Liver (tissue), 7 donors: ENCODE measurements at regions not wholly inside any gene's neighbourhood (a gene's known extent, or its start where the extent isn't known, plus 50 kb on each side); places are given as distances from the start of the nearest gene placed in this dataset.

ENCODE experiments used
- DNase-seq: peaks from one replicate; pipeline ENCODE4 v3.0.0-alpha.2; 2017; ENCODE audit warnings: low spot score
- H3K27ac ChIP-seq, 2 donors: one replicate each; pipeline ENCODE4 v1.7.0; 2013; ENCODE audit warnings: inconsistent platforms in 2 of 2, low read length in 2 of 2, control low read depth in 1 of 2, low read depth in 1 of 2, mild to moderate bottlenecking in 1 of 2
- H3K27me3 ChIP-seq, 4 donors: one replicate each; pipeline versions ENCODE4 v1.6.1 to v1.7.0; 2013; ENCODE audit warnings: low read length in 3 of 4, inconsistent platforms in 1 of 4, mild to moderate bottlenecking in 1 of 4, moderate library complexity in 1 of 4; ENCODE audit not compliant: control insufficient read depth in 4 of 4, insufficient read depth in 4 of 4
- H3K36me3 ChIP-seq, 4 donors: one replicate each; pipeline versions ENCODE4 v1.6.1 to v1.7.0; 2013; ENCODE audit warnings: low read length in 3 of 4, mild to moderate bottlenecking in 3 of 4, low read depth in 1 of 4, moderate library complexity in 1 of 4; ENCODE audit not compliant: control insufficient read depth in 4 of 4, insufficient read depth in 3 of 4
- H3K4me1 ChIP-seq, 4 donors: one replicate each; pipeline versions ENCODE4 v1.6.1 to v1.7.0; 2013; ENCODE audit warnings: low read length in 3 of 4, mild to moderate bottlenecking in 3 of 4, moderate library complexity in 1 of 4; ENCODE audit not compliant: control insufficient read depth in 4 of 4, insufficient read depth in 4 of 4
- H3K4me3 ChIP-seq, 3 donors: one replicate each; pipeline versions ENCODE4 v1.6.1 to v1.7.0; 2013; ENCODE audit warnings: low read length in 3 of 3, control low read depth in 1 of 3, low read depth in 1 of 3, mild to moderate bottlenecking in 1 of 3
- H3K9ac ChIP-seq, 2 donors: one replicate each; pipeline ENCODE4 v1.7.0; 2013; ENCODE audit warnings: low read length in 2 of 2, mild to moderate bottlenecking in 2 of 2, moderate library complexity in 2 of 2, control low read depth in 1 of 2, low read depth in 1 of 2
- H3K9me3 ChIP-seq, 4 donors: one replicate each; pipeline versions ENCODE4 v1.6.1 to v1.7.0; 2013; ENCODE audit warnings: low read length in 3 of 4; ENCODE audit not compliant: control insufficient read depth in 4 of 4
- ATF3 ChIP-seq: IDR thresholded peaks from 2 replicates; pipeline ENCODE4 v1.6.1; 2016; ENCODE audit warnings: antibody characterized with exemption
- EGR1 ChIP-seq, 2 donors: IDR thresholded peaks; 2 replicates each; pipeline ENCODE4 v1.6.1; 2016 to 2018; ENCODE audit warnings: antibody characterized with exemption in 2 of 2, low read depth in 2 of 2
- FOXA1 ChIP-seq: IDR thresholded peaks from 2 replicates; pipeline ENCODE4 v1.6.1; 2016; ENCODE audit warnings: antibody characterized with exemption
- FOXA2 ChIP-seq: IDR thresholded peaks from 2 replicates; pipeline ENCODE4 v1.6.1; 2016; ENCODE audit warnings: antibody characterized with exemption
- HNF4A ChIP-seq, 2 donors: conservative IDR thresholded peaks; 2 replicates each; pipeline ENCODE4 v1.6.1; 2016; ENCODE audit warnings: antibody characterized with exemption in 2 of 2, mild to moderate bottlenecking in 2 of 2
- JUND ChIP-seq, 2 donors: IDR thresholded peaks; 2 replicates each; pipeline ENCODE4 v1.6.1; 2016; ENCODE audit warnings: antibody characterized with exemption in 2 of 2
- MAX ChIP-seq: IDR thresholded peaks from 2 replicates; pipeline ENCODE4 v1.6.1; 2016; ENCODE audit warnings: antibody characterized with exemption
- NR2F2 ChIP-seq: IDR thresholded peaks from 2 replicates; pipeline ENCODE4 v1.6.1; 2016; ENCODE audit warnings: antibody characterized with exemption
- RAD21 ChIP-seq, 2 donors: IDR thresholded peaks; 2 replicates each; pipeline ENCODE4 v1.6.1; 2016; ENCODE audit warnings: antibody characterized with exemption in 2 of 2, mild to moderate bottlenecking in 2 of 2
- REST ChIP-seq: IDR thresholded peaks from 2 replicates; pipeline ENCODE4 v1.6.1; 2016; ENCODE audit warnings: antibody characterized with exemption, mild to moderate bottlenecking
- SP1 ChIP-seq: IDR thresholded peaks from 2 replicates; pipeline ENCODE4 v1.6.1; 2018; ENCODE audit warnings: antibody characterized with exemption, mild to moderate bottlenecking
- TAF1 ChIP-seq: conservative IDR thresholded peaks from 2 replicates; pipeline ENCODE4 v1.6.1; 2016; ENCODE audit warnings: antibody characterized with exemption, mild to moderate bottlenecking
- ZBTB33 ChIP-seq: IDR thresholded peaks from 2 replicates; pipeline ENCODE4 v1.6.1; 2016; ENCODE audit warnings: antibody characterized with exemption
- WGBS: extraction: QIAGEN DNeasy Blood & Tissue Kit; methylation state at CpG from one replicate; pipeline ENCODE4 v1.1.7; 2013; 5-methylcytosine and 5-hydroxymethylcytosine counted together
- donor health status: healthy.
- donor health status: healthy.
- donor health status: healthy.
- donor health status: healthy.

DNA sequence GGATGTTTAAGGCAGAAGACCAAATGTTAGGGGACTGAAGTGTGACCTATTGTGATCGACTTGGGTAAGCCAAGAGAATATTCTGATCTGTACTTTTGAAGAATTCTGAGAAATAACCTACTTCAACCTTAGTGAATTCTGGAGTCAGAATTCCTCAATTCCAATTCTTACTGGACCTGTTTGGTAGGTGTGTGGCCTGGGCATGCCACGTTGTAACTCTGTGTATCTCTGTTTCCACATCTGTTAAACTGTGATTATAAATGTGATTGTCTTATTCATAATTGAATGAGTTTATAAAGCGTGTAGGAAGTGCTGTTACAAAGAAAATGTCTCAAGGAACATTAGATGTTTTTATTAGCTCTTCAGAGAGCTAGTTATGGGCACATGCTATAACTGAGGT lies 64.5 kb downstream of the TUSC1 start:
- H3K9me3 ChIP-seq: no peaks in the 10 kb centered on the region
- 58% methylated on average over 3 of the region's 3 CpGs for WGBS
- no peak overlapping the region for H3K4me3 ChIP-seq
- H3K27me3 ChIP-seq: no peaks in the 10 kb centered on the region
- H3K9ac ChIP-seq: no peak overlapping the region
- no peaks in the 10 kb centered on the region for H3K4me1 ChIP-seq
- H3K36me3 ChIP-seq: no peaks in the 10 kb centered on the region
- no peak for TF ChIP-seq JUND (IDR thresholded peaks at IDR 0.05)
- TF ChIP-seq EGR1 (IDR thresholded peaks at IDR 0.05; ENCODE audit: low read depth in 2 of 2): no peak
- TF ChIP-seq REST: no peak
- TF ChIP-seq TAF1: no peak
- TF ChIP-seq SP1: no peak
- TF ChIP-seq ZBTB33: no peak
- no peak for TF ChIP-seq ATF3
- TF ChIP-seq FOXA2: no peak
- no peak for DNase-seq
- no peak overlapping the region for H3K27ac ChIP-seq

DNA sequence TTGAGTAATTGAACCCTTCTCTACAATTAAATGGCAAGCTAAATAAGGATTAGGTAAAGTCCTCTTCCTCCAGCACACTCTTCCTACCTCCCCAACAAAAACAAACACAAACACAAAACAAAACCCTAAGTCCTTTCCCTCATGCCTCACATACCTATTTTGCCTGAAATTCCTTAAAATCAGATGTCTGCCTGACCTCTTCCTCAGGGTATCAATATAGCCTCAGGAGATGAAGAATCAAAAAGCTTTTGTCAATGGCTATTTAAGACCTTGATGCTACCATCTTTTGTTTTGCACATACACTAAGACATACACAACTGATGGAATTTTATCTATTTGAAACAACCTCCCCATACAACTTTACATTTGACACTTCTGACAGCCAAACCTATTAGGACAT lies 75.1 kb downstream of the TUSC1 start:
- Histone ChIP-seq H3K4me3 (no peak overlapping the region), H3K27me3 (no peaks in the 10 kb centered on the region), H3K4me1 (no peaks in the 10 kb centered on the region), H3K9me3 (no peaks in the 10 kb centered on the region), H3K36me3 (no peaks in the 10 kb centered on the region), H3K9ac (no peak overlapping the region), H3K27ac (no peak overlapping the region)
- TF ChIP-seq NR2F2 (no peak), RAD21 (IDR thresholded peaks at IDR 0.05) (no peak), JUND (IDR thresholded peaks at IDR 0.05) (no peak), EGR1 (IDR thresholded peaks at IDR 0.05; ENCODE audit: low read depth in 2 of 2) (no peak), ZBTB33 (no peak), FOXA2 (no peak), MAX (no peak), ATF3 (no peak), REST (no peak), HNF4A (conservative IDR thresholded peaks at IDR 0.05) (no peak), SP1 (no peak), FOXA1 (no peak)
- no peak for DNase-seq
